ENCODE measurements at regions not wholly inside any gene's neighbourhood (a gene's known extent, or its start where the extent isn't known, plus 50 kb on each side); places are given as distances from the start of the nearest gene placed in this dataset.
"Not testable (repeated sequence)": the region's sequence is repeated elsewhere in the genome, so short reads cannot be mapped to it uniquely, and the experiment has no call there.

DNA sequence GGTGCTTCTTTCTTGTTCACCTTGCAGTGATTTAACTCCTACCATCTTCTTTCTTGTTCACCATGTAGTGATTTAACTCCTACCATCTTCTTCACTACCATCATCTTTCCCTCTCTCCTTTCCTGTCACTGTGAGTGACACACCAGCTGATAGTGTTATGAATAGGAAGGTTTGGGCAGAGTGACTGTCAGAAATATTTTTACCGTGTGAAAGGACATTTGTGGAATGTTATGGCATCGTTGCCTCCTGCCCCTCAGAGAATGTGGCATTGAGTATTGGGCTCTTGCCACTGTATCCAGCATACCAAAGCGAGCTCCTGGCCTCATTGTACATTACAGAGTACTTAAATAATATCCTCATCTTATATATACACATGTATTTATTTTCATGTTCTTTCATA lies 90.8 kb upstream of the AMOT start:
- no peak overlapping the region for H3K27ac ChIP-seq (ENCODE audit: low read depth, low read length)
- no peak overlapping the region for H3K9ac ChIP-seq (ENCODE audit: low read length in 5 of 5)
- no peaks in the 10 kb centered on the region for H3K36me3 ChIP-seq (ENCODE audit: control insufficient read depth in 5 of 5, insufficient read depth in 5 of 5, low read length in 5 of 5)
- no peaks in the 10 kb centered on the region for H3K9me3 ChIP-seq (ENCODE audit: control insufficient read depth in 5 of 5, low read length in 5 of 5)
- H3K4me3 ChIP-seq (ENCODE audit: low read depth in 1 of 5, low read length in 5 of 5): no peak overlapping the region
- no peaks in the 10 kb centered on the region for H3K4me1 ChIP-seq (ENCODE audit: control insufficient read depth in 5 of 5, insufficient read depth in 5 of 5, low read length in 5 of 5)
- peaks cover 0 to 2% (median 0%) of the 10 kb centered on the region in 5 donors for H3K27me3 ChIP-seq (ENCODE audit: control insufficient read depth in 5 of 5, insufficient read depth in 4 of 5, low read length in 5 of 5)

GRCh38 chrX:112923381-112923780 lies 82.8 kb upstream of the AMOT start:
- H3K9me3 ChIP-seq (ENCODE audit: control insufficient read depth in 5 of 5, low read length in 5 of 5); H3K9ac ChIP-seq (ENCODE audit: low read length in 5 of 5); H3K27ac ChIP-seq (ENCODE audit: low read depth, low read length); H3K4me1 ChIP-seq (ENCODE audit: control insufficient read depth in 5 of 5, insufficient read depth in 5 of 5, low read length in 5 of 5); H3K27me3 ChIP-seq (ENCODE audit: control insufficient read depth in 5 of 5, insufficient read depth in 4 of 5, low read length in 5 of 5); H3K4me3 ChIP-seq (ENCODE audit: low read depth in 1 of 5, low read length in 5 of 5); H3K36me3 ChIP-seq (ENCODE audit: control insufficient read depth in 5 of 5, insufficient read depth in 5 of 5, low read length in 5 of 5): not testable (repeated sequence)

DNA sequence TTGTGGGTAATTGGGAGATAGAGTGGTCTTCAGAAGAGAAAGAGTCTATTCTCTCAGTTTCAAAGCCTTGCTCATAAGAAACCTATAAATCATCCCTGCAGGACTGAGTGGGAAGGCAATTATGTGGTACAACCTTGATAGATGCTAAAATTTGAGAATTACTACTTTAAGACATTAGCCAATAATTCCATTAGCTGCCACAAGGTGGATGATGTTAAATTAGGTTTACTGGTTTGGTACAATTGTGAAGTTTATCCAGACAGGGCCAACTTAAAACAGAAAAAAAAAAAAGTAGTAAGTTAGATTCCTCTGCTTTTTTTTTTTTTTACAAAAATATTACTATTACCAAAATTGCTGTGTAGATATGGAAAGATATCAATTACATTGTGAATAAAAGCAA lies 73.2 kb upstream of the AMOT start:
- Histone ChIP-seq H3K9me3 (ENCODE audit: control insufficient read depth in 5 of 5, low read length in 5 of 5) (peaks cover 0 to 4% (median 0%) of the 10 kb centered on the region in 5 donors), H3K9ac (ENCODE audit: low read length in 5 of 5) (no peak overlapping the region), H3K4me3 (ENCODE audit: low read depth in 1 of 5, low read length in 5 of 5) (no peak overlapping the region), H3K4me1 (ENCODE audit: control insufficient read depth in 5 of 5, insufficient read depth in 5 of 5, low read length in 5 of 5) (no peaks in the 10 kb centered on the region), H3K27me3 (ENCODE audit: control insufficient read depth in 5 of 5, insufficient read depth in 4 of 5, low read length in 5 of 5) (no peaks in the 10 kb centered on the region), H3K36me3 (ENCODE audit: control insufficient read depth in 5 of 5, insufficient read depth in 5 of 5, low read length in 5 of 5) (no peaks in the 10 kb centered on the region), H3K27ac (ENCODE audit: low read depth, low read length) (no peak overlapping the region)

GRCh38 chrX:112910418-112910817 lies 69.8 kb upstream of the AMOT start:
- no peaks in the 10 kb centered on the region for H3K36me3 ChIP-seq (ENCODE audit: control insufficient read depth in 5 of 5, insufficient read depth in 5 of 5, low read length in 5 of 5)
- peaks cover 0 to 4% (median 0%) of the 10 kb centered on the region in 5 donors for H3K9me3 ChIP-seq (ENCODE audit: control insufficient read depth in 5 of 5, low read length in 5 of 5)

DNA sequence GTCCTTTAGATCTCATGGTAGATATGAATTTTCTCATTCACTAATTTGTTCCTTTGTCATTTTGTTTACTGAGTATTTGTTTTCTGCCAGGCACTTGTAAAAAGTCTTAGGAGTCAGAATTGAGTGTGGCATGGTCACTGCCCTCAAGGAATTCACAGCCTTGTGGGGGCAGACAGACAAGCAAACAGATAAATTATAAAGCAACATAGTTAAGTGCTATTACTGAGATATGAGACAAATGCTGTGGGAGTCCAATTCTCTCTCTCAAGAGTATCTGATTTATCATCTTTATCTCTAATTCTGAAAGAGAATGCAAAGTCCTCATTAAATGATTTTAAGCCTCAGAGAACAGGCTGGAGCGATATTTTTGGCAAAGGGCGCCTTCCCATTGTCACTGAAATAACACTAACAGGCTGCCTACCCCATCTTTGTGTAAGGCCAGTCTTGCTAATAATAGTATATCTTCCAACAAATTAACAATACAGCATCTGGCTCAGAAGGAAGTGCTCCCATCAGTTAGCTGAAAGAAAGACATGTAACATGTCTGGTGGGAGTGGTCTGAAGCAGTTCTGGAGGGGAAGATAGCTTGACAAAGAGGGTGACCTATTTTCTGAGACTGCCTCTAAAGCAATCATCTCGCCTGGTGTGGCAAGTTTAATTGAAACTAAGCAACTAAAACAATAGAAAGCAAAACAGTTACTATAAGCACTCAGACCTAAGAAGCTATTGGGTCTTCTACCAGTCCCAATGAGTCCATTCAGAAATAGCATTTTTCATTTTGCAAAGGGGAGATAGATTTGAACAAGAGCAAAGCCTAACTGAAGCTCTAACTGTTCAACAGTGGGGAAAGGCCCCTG lies 61.5 kb upstream of the AMOT start:
- no peak overlapping the region for H3K27ac ChIP-seq (ENCODE audit: low read depth, low read length)
- no peak overlapping the region for H3K4me3 ChIP-seq (ENCODE audit: low read depth in 1 of 5, low read length in 5 of 5)
- H3K9me3 ChIP-seq (ENCODE audit: control insufficient read depth in 5 of 5, low read length in 5 of 5): no peaks in the 10 kb centered on the region
- no peaks in the 10 kb centered on the region for H3K36me3 ChIP-seq (ENCODE audit: control insufficient read depth in 5 of 5, insufficient read depth in 5 of 5, low read length in 5 of 5)
- peaks cover 0 to 7% (median 3%) of the 10 kb centered on the region in 5 donors for H3K27me3 ChIP-seq (ENCODE audit: control insufficient read depth in 5 of 5, insufficient read depth in 4 of 5, low read length in 5 of 5)
- H3K9ac ChIP-seq (ENCODE audit: low read length in 5 of 5): no peak overlapping the region
- H3K4me1 ChIP-seq (ENCODE audit: control insufficient read depth in 5 of 5, insufficient read depth in 5 of 5, low read length in 5 of 5): no peaks in the 10 kb centered on the region

More at GRCh38 chrX:112910418-112910817, 69.8 kb upstream of the AMOT start:
- H3K27me3 ChIP-seq (ENCODE audit: control insufficient read depth in 5 of 5, insufficient read depth in 4 of 5, low read length in 5 of 5): no peaks in the 10 kb centered on the region
- no peak overlapping the region for H3K9ac ChIP-seq (ENCODE audit: low read length in 5 of 5)
- H3K4me1 ChIP-seq (ENCODE audit: control insufficient read depth in 5 of 5, insufficient read depth in 5 of 5, low read length in 5 of 5): no peaks in the 10 kb centered on the region
- H3K4me3 ChIP-seq (ENCODE audit: low read depth in 1 of 5, low read length in 5 of 5): no peak overlapping the region
- no peak overlapping the region for H3K27ac ChIP-seq (ENCODE audit: low read depth, low read length)

GRCh38 chrX:112896051-112896450 lies 55.4 kb upstream of the AMOT start:
- H3K4me1 ChIP-seq (ENCODE audit: control insufficient read depth in 5 of 5, insufficient read depth in 5 of 5, low read length in 5 of 5): no peaks in the 10 kb centered on the region
- H3K27ac ChIP-seq (ENCODE audit: low read depth, low read length): no peak overlapping the region
- H3K27me3 ChIP-seq (ENCODE audit: control insufficient read depth in 5 of 5, insufficient read depth in 4 of 5, low read length in 5 of 5): peaks cover 0 to 4% (median 2%) of the 10 kb centered on the region in 5 donors
- H3K9me3 ChIP-seq (ENCODE audit: control insufficient read depth in 5 of 5, low read length in 5 of 5): peaks cover 0 to 2% (median 0%) of the 10 kb centered on the region in 5 donors
- no peak overlapping the region for H3K9ac ChIP-seq (ENCODE audit: low read length in 5 of 5)
- no peaks in the 10 kb centered on the region for H3K36me3 ChIP-seq (ENCODE audit: control insufficient read depth in 5 of 5, insufficient read depth in 5 of 5, low read length in 5 of 5)
- H3K4me3 ChIP-seq (ENCODE audit: low read depth in 1 of 5, low read length in 5 of 5): no peak overlapping the region

Data from subcutaneous abdominal adipose tissue (tissue), 5 donors.